HG02642 (cell line): ENCODE measurements at regions not wholly inside any gene's neighbourhood (a gene's known extent, or its start where the extent isn't known, plus 50 kb on each side); places are given as distances from the start of the nearest gene placed in this dataset.
"Not testable (repeated sequence)": the region's sequence is repeated elsewhere in the genome, so short reads cannot be mapped to it uniquely, and the experiment has no call there.

Experiments used
- ATAC-seq: cut with Tn5 transposase; IDR thresholded peaks from one replicate; pipeline ENCODE4 v1.9.1; 2021; ENCODE audit warnings: mild to moderate bottlenecking; ENCODE audit not compliant: unreplicated experiment, poor library complexity

DNA sequence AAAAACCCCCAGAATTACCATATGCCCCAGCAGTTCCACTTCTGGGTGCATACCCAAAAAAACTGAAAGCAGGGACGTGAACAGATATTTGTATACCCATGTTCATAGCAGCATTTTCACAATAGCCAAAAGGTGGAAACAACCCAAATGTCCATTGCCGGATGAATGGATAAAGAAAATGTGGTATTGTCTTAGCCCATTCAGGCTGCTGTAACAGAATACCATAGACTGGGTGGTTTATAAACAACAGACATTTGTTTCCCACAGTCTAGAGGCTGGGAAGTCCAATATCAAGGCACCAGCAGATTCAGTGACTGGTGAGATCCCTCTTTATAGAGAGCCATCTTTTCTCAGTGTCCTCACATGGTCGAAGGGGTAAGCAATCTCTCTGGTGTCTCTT, 182.1 kb upstream of the ANKRD28 start:
- ATAC-seq: no peak

DNA sequence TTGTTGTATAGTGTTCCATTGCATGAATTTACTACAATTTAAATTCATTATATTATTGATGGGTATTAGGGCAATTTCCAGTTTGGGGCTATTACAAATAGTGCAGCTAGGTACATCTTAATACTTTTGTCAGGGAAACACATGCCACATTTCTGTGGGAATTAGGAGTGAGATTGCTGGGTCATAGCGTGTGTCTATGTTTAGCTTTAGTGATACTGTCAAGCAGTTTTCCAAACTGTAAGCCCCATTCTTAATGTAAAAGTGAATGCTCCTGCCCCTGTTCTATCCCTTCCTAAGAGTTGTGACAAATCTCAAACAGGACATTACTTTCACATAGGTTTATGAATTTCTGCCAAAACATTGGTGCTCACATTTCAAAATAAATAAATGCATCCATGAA, 184.5 kb upstream of the ANKRD28 start:
- ATAC-seq: no peak

DNA sequence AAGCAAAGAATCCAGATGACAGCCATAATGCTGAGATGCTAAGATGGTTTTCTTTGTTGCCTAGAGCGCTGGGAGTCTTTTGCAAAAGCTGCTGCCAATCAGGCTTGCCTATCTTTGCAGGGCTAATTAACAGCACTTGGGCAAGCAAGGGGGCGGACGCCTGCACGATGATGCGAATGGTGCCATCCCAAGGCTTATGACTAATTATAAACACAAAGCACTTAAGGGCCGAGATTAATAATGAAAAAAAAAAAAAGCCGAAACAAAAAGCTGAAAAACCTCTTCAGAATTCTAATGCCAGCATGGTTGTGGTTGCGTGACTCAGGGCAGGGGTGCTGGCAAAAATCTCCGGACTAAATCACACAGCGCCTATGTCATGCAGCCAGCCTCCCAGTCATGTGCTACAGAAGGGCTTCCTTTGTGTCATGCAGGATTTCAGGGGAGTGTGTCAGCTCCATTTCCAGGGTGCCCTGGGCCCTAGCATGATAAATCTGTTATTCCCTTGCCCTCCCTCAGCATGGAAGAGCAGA, 185.0 kb upstream of the ANKRD28 start:
- no peak for ATAC-seq

DNA sequence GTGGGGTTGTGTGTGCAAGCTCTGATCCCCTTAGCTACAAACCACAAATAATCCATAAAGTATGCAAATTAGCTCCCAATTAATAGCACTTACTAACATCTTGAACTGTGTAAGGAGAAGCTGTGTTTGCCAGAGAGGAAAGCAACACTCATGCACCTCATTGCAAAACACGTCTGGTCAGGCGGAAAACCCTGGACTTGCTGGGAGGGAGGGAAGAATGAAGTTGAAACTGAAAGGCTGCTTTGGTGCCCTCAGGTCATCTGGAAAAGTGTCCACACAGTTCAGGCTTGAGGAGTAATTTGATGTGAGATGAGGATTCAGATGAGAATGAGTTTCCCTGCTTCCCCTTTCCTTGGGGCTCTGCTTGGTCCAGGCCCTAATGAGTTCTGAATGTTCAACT, 185.5 kb upstream of the ANKRD28 start:
- ATAC-seq: no peak

DNA sequence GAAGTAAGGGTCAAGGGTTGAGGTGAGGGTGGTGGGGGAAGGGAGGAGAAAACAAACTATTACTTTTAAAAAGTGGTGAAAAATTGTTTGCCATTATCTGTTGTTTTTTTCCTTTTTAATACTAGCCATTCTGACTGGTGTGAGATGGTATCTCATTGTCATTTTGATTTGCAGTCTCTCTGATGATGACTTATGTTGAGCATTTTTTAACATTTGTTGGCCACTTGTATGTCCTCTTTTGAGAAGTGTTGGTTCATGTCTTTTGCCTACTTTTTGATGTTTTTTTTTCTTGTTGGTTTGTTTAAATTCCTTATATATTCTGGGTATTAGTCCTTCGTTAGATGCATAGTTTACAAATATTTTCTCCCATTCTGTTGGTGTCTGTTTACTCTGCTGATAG, 185.9 kb upstream of the ANKRD28 start:
- ATAC-seq: no peak

DNA sequence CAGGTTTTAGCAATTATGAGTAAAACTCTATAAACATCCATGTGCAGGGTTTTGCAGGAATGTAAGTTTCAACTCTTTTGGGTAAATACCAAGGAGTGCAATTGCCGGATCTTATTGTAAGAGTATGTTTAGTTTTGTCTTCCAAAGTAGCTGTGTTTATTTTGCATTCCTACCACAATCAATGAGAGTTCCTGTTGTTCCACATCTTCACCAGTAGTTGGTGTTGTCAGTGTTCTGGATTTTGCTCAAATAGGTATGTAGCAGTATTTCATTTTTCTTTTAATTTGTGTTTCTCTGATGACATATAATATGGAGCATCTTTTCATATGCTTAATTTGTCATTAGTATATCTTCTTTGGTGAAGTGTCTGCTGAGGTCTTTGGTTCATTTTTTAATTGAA, 185.1 kb upstream of the GALNT15 start:
- no peak for ATAC-seq

DNA sequence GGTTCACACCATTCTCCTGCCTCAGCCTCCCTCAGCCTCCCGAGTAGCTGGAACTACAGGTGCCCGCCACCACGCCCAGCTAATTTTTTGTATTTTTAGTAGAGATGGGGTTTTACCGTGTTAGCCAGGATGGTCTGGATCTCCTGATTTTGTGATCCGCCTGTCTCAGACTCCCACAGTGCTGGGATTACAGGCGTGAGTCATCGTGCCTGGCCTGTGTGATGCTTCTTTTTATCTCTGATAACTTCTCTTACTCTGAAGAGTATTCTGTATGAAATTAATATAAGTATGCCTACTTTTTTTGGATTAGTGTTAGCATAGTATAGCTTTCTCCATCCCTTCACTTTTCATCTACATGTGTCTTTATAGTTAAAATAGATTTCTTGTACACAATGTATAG, 180.8 kb upstream of the GALNT15 start:
- not testable (repeated sequence) for ATAC-seq

DNA sequence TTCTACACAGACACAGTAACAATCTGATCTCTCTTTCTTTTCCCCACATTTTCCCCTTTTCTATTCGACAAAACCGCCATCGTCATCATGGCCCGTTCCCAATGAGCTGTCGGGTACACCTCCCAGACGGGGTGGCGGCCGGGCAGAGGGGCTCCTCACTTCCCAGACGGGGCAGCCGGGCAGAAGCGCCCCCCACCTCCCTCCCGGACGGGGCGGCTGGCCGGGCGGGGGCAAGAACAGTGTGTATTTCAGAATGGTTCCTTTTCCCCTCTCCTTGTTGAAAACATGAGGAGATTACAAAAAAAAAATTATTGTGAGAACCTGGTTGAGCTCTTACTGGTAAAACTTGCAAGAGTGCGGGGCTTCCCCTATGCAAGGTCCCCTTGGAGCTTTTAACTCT, 178.0 kb upstream of the GALNT15 start:
- ATAC-seq: not testable (repeated sequence)

DNA sequence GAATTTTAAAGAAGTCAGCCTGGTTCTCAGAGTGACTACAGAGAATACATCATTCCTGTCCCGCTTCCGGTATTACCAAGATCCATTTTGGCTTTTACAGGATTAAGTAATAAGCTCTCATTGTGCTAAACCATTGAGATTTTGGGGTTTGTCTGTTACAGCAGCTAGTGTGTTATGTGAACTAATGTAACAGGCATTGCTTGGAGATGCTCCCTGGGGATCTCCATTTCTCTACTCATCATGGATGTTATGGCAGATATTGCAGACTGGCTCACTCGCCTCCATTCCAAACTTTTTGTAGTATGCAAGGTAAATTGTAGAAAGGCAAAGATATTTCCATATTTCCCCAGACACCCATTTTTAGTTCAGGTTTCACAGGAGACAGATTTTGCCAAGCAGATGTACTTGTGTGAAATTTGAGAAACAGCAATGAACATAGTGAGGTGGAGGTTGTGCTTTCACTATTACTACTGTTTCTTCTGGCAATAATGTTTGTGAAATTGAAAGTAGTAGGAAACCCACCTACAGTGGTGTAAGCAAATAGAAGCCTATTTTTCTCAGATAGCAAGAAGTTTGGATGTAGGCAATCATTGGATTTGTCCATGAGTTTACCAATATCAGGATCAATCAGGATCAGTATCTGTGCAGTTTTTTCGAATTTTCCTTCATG, 177.1 kb upstream of the GALNT15 start:
- no peak for ATAC-seq

DNA sequence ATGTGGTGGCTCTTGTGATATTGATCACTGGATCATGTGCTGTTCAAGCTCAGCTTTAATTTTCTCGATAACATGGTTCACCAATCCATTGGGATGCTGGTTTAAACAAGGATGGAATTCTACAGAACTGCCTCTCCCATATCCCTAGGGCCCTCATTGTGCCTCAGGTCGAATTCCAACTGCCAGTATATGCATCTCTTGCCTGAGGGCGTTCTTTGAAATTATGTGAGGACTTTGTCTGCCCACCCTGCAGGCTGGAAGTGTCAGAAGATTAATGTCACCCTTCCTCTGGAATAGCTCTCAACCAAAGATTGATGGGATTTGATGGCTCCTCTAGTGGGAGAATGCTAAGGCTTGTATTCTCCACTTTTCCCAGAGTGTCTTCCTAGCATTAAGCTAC, 175.6 kb upstream of the GALNT15 start:
- no peak for ATAC-seq

DNA sequence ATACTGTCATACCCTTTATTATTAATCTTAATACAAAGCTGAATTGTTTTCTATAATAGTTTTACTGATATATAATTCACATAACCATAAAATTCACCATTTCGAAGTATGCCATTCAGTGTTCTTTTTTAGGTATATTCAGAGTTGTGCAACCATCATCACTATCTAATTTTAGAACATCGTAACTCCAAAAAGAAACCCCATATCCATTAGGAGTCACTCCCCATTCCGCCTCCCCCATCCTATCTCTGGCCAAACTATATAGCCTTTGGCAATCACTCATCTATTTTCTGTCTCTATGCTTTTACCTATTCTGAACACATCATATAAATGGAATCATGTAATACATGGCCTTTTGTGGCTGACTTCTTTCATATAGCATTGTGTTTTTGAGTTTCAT, 169.7 kb upstream of the GALNT15 start:
- no peak for ATAC-seq

DNA sequence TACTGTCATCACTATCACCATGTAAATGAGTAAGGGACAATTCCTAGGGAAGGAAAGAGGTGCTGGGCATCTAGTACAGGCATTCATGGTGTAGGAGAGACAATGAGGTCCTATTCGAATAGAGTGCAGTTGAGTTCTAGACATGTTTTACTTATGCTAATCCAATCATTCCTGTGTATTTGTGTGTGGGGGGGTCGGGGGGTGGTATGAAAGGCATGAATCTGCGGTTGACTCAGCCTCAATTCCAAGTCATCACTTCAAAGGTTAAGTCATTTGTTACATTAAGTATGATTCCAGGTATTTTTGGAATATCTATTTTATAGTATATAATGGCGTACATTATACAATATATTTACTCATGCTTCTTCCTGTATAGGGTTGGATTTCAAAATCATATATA, 163.1 kb upstream of the GALNT15 start:
- no peak for ATAC-seq

DNA sequence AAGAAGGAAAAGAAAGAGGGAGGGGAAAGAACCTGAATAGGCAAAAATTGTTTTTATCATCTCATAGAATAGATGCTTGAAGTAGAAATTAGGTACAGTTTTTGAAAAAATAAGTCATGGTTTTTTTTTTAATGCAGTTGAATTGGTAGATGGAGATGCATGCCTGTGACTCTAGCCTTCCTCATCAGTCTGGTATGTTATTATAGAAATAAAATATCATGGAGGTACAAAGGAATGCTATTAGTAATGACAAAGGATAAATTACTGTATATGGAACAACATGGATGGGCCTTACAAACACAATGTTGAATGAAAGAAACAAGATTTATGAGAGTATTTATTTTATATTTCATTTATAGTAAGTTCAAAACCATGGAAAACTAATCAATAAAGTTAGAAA, 162.4 kb upstream of the GALNT15 start:
- ATAC-seq: no peak

DNA sequence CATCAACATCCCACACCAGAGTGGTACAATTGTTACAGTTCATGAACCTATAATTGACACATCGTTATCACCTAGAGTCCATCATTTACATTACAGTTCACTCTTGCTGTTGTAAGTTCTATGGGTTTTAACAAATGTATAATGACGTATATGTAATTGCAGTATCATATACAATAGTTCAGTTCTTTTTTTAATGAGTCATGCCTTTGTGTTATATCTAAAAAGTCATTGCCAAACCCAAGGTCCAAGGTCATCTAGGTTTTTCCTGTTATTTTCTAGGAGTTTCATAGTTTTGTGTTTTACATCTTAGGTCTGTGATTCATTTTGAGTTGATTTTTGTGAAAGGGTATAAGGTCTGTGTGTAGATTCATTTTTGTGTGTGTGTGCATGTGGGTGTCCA, 160.9 kb upstream of the GALNT15 start:
- ATAC-seq: no peak

DNA sequence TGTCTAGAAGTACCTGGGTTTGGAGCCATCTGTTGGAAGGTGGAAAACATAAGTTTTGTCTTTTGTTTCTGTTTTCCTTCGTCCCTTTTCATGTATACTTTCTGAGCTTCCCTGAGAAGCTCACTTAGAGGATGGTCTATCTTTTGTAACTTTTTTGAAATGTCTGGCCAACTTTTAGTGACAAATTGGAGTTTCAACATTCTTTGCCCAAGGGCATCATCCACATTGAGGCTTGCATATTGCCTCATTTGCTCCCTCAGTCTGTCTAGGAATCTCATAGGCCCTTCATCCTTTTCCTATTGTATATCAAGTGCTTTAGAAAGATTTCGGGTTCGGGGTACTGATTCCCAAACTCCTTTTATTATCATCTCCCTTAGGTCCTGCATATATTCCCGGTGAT, 152.7 kb upstream of the GALNT15 start:
- not testable (repeated sequence) for ATAC-seq

DNA sequence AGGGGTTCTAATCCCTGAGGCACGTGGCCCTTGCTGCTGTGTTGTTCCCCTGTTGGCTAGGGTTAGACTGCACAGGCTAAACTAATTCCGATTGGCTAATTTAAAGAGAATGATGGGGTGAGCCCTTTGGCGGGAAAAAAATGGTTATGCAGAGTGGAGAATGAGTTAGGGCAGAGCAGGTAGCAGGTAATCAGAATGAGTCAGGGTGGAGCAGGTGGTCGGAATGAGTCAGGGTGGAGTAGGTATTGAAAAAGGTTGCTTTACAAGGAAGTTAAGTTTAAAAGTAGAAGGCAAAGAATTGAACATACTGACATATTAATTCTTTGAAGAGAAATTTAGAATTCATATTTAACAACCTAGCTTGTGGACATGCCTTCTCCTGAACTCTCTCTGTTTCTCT, 150.6 kb upstream of the GALNT15 start:
- not testable (repeated sequence) for ATAC-seq

DNA sequence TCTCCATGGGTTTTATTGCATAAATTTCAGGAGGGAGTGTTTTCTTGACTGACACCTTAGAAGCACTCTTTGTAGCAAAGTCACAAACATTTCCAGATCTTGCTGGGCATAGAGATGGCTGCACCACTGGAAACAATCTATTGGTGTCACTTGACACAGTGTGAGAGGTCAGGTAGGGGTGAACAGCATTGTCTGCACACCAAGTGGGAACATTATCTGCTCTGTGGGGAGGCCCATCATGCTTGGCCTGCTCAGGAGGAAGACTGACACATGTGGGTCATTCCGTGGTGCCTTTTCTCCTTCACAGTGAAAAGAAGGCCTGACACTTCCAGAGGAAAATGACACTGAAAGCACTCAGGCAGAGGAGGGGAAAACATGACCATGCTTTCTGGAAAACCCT, 149.9 kb upstream of the GALNT15 start:
- no peak for ATAC-seq

DNA sequence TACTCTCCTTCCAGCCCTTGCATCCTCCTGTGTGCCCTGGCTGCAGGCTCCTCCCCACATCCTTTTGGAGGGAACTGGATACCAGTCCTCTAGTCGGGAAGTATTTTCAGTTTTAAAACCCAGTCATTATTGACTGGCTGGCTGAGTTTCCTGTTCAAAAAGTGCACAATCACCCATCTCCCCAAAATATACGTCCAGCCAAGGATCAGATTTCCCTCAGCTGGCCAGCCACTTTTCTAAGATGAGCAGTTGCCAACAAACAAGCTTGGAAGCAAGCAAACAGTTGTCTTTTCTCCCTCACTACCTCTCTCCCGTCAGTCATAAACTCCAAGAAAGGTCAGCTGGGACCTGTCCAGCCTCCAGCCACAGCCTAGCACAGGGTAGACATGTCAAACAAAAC, 147.7 kb upstream of the GALNT15 start:
- no peak for ATAC-seq

DNA sequence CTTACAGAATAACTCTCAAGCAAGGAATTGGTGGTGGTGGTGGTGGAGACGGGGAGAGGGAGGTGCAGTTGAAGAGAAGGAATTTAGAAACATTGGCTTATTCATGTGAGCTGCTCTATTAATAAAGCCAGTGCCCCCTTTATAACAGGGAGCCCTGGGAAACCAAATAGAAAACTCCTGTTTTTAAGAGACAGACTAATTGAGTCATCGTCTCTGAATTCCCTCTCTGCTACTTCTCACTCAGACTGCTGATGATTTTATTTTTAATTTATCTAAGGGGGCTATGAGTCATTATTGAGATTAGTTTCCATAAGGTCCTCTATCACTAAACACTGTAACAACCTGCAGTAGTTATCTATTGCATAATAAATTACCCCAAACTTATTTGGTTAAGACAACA, 145.9 kb upstream of the GALNT15 start:
- ATAC-seq: no peak

DNA sequence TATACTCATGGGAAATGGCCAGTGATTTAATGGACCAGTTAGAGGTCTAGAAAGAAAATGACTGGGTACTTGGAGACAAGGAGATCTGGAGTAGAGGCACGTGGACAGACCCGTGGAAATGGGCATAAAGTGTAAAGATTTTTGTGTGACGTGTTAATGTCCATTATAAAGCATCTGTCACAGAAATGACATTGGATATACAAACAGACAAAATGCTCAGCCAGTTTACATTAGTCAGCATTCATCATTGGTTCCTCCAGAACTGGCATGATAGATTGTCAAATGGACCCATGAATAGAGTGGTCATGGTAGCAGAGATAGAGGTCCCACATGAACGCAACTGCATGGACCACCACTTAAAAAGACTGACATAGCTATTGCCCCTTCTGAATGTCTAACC, 144.1 kb upstream of the GALNT15 start:
- ATAC-seq: no peak

DNA sequence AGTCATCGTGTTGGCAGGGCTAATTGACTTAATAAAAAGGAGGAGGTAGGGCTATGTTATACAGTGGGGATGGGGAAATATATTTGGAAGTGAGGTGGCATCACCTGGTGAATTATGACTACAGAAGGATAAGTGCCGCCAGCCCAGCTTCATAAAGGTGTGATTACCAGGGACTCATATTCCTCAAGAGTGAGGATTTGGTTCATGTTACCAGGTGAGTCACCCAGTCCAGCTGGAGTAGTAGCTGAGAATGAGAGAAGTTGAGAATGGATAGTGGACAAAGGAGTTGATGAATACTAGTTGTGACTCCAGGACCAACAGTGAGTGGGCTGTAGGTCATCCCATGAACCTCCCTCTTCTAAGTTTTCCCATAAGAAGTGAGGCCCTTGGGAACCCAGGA, 143.0 kb upstream of the GALNT15 start:
- ATAC-seq: no peak

DNA sequence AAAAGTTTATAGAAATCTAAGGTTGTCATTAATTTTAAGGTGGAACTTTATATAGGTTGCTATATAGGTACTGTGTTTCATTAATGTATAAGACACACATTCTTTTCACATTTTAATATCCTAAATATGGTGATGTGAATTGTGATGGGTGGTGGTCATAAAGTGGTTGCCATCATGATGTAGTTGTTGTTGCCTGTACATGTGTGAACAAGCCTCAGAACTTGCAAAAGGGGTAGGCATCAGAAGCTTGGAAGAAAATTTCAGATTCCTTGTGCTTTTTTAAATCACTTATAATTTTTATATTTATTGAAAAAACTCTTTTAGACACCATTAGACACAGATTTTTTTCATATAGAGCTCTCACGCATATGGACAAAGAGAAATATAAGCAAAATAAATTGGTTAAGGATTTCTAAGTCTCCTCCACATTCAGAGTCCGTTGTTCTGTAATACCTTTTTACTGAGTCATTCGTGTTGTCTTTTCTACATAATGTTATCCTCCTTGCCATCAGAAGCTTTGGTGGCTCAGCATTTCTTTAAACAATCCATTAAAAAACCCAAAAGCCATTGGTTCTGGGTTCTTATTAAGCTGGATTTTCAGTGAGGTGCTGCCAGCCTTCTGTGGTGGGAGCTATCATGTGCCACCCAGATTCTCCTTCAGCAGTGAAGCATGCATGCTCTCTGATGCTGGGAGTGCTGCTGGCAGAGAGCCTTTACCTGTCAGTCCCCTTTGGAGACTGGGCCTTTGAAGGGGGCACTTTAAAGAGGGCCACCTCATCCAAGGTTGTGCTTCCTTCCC, 140.4 kb upstream of the GALNT15 start:
- no peak for ATAC-seq
